A549 (cell line): ENCODE measurements at regions not wholly inside any gene's neighbourhood (a gene's known extent, or its start where the extent isn't known, plus 50 kb on each side); places are given as distances from the start of the nearest gene placed in this dataset.

Experiments
- ATAC-seq, 2 experiments: fragments of 200-7000 bp in 1 of 2; fragments of >200 bp in 1 of 2; cut with Nextera tagmentation in 1 of 2; cut with Tn5 transposase in 1 of 2; 3 replicates each; pipeline versions ENCODE4 v1.8.0 to v1.9.1; 2018 to 2020; ENCODE audit warnings: mild to moderate bottlenecking in 1 of 2, moderate library complexity in 1 of 2
- CTCF ChIA-PET: fragments of 300-600 bp; sonication (Branson Sonifier 250); formaldehyde crosslinking; extraction: SDS; loops from one replicate; lab custom pipeline; 2021; ENCODE audit warnings: antibody characterized with exemption, inconsistent platforms; lab: Yijun Ruan, JAX
- POLR2A ChIA-PET: fragments of 350-600 bp; formaldehyde crosslinking; extraction: SDS; loops from one replicate; lab custom pipeline; 2021; ENCODE audit warnings: antibody characterized with exemption, inconsistent platforms; lab: Yijun Ruan, JAX
- DNase-seq, 2 experiments: peaks; one replicate each; pipeline versions ENCODE4 v3.0.0 to v3.0.0-alpha.2; 2011 to 2016; ENCODE audit warnings: low read depth in 1 of 2, low spot score in 1 of 2
- FAIRE-seq: peaks from 2 replicates; lab custom pipeline; 2011; peaks lifted over from hg19 to GRCh38; lab: Jason Lieb, UNC
- H3K27ac ChIP-seq, 2 experiments: fragments of >200 bp; sonication (Bioruptor Twin); formaldehyde crosslinking; 3 replicates each; pipeline ENCODE4 v1.5.1; 2016 to 2017
- H3K4me1 ChIP-seq: fragments of >200 bp; sonication (Bioruptor Twin); formaldehyde crosslinking; 3 replicates; pipeline ENCODE4 v1.6.1; 2016
- H3K4me2 ChIP-seq: fragments of >200 bp; sonication (Bioruptor Twin); formaldehyde crosslinking; 3 replicates; pipeline ENCODE4 v1.6.1; 2016
- H3K4me3 ChIP-seq: fragments of >200 bp; sonication (Bioruptor Twin); formaldehyde crosslinking; 3 replicates; pipeline ENCODE4 v1.5.1; 2016
- H3K9me3 ChIP-seq: fragments of >200 bp; sonication (Bioruptor Twin); formaldehyde crosslinking; 3 replicates; pipeline ENCODE4 v1.6.1; 2016
- ATOH8 ChIP-seq: fragments of 250-450 bp; sonication (Bioruptor Pico); IDR thresholded peaks from 2 replicates; pipeline ENCODE4 v1.5.0; 2020; ENCODE audit warnings: low read depth, mild to moderate bottlenecking, moderate library complexity
- BHLHE40 ChIP-seq: IDR thresholded peaks from 2 replicates; pipeline ENCODE4 v1.6.1; 2012; ENCODE audit warnings: low read depth, low read length, inconsistent platforms
- CBX2 ChIP-seq: fragments of 200-600 bp; sonication (generic); IDR thresholded peaks from 2 replicates; pipeline ENCODE4 v1.6.1; 2016; ENCODE audit warnings: low read depth, mild to moderate bottlenecking, borderline replicate concordance
- CHD2 ChIP-seq: fragments of 150-350 bp; IDR thresholded peaks from 2 replicates; pipeline ENCODE4 v1.6.1; 2014; ENCODE audit warnings: low read length; ENCODE audit not compliant: partially characterized antibody
- E2F6 ChIP-seq: IDR thresholded peaks from 2 replicates; pipeline ENCODE4 v1.6.1; 2012; ENCODE audit warnings: low read depth, borderline replicate concordance
- EHF ChIP-seq: fragments of 250-450 bp; sonication (Bioruptor Pico); IDR thresholded peaks from 2 replicates; pipeline ENCODE4 v1.5.0; 2020; ENCODE audit warnings: mild to moderate bottlenecking
- FOSB ChIP-seq: fragments of 250-450 bp; sonication (Bioruptor Pico); IDR thresholded peaks from 2 replicates; pipeline ENCODE4 v1.5.0; 2020; ENCODE audit warnings: mild to moderate bottlenecking, moderate library complexity
- FOSL2 ChIP-seq, 2 experiments: fragments of 450-650 bp in 1 of 2; fragments of >200 bp in 1 of 2; sonication (Bioruptor Twin) in 1 of 2; formaldehyde crosslinking; IDR thresholded peaks; 2 replicates each; pipeline versions ENCODE4 v1.5.0 to v1.6.1; 2016 to 2020; ENCODE audit warnings: mild to moderate bottlenecking in 1 of 2, moderate library complexity in 1 of 2
- GATA3 ChIP-seq: IDR thresholded peaks from 2 replicates; pipeline ENCODE4 v1.6.1; 2012; ENCODE audit warnings: borderline replicate concordance
- HDAC2 ChIP-seq: fragments of 200-600 bp; sonication (generic); IDR thresholded peaks from 2 replicates; pipeline ENCODE4 v1.6.1; 2016
- HEYL ChIP-seq: fragments of 250-450 bp; sonication (Bioruptor Pico); IDR thresholded peaks from 2 replicates; pipeline ENCODE4 v1.8.0; 2021; ENCODE audit warnings: mild to moderate bottlenecking, moderate library complexity
- HMGXB4 ChIP-seq: fragments of 250-450 bp; sonication (Bioruptor Pico); IDR thresholded peaks from 2 replicates; pipeline ENCODE4 v1.5.0; 2021; ENCODE audit warnings: mild to moderate bottlenecking, moderate library complexity, borderline replicate concordance
- HOXA7 ChIP-seq: fragments of 250-450 bp; sonication (Bioruptor Pico); IDR thresholded peaks from 2 replicates; pipeline ENCODE4 v1.5.0; 2020; ENCODE audit warnings: mild to moderate bottlenecking, moderate library complexity
- HOXB13 ChIP-seq: fragments of 250-450 bp; sonication (Bioruptor Pico); IDR thresholded peaks from 2 replicates; pipeline ENCODE4 v1.5.0; 2020; ENCODE audit warnings: low read depth, mild to moderate bottlenecking, moderate library complexity
- JUNB ChIP-seq: fragments of >200 bp; sonication (Bioruptor Twin); formaldehyde crosslinking; IDR thresholded peaks from 2 replicates; pipeline ENCODE4 v1.6.1; 2016
- MAFK ChIP-seq: fragments of 450-650 bp; IDR thresholded peaks from 2 replicates; pipeline ENCODE4 v1.6.1; 2014; ENCODE audit not compliant: partially characterized antibody
- MYC ChIP-seq: IDR thresholded peaks from 2 replicates; pipeline ENCODE4 v1.6.1; 2012; ENCODE audit warnings: mild to moderate bottlenecking, inconsistent platforms, low read length, improper control_type of control experiment, borderline replicate concordance
- NFE2L2 ChIP-seq: fragments of 150-350 bp; conservative IDR thresholded peaks from 2 replicates; pipeline ENCODE4 v1.6.1; 2014; ENCODE audit warnings: low read length
- NPAS2 ChIP-seq: fragments of 250-450 bp; sonication (Bioruptor Pico); IDR thresholded peaks from 2 replicates; pipeline ENCODE4 v1.8.0; 2022; ENCODE audit warnings: mild to moderate bottlenecking, moderate library complexity, borderline replicate concordance
- NR3C1 ChIP-seq: fragments of >200 bp; sonication (Bioruptor Twin); formaldehyde crosslinking; IDR thresholded peaks from 3 replicates; pipeline ENCODE4 v1.6.1; 2017
- PBX3 ChIP-seq: IDR thresholded peaks from 2 replicates; pipeline ENCODE4 v1.6.1; 2012
- PHF8 ChIP-seq: fragments of 200-600 bp; sonication (generic); IDR thresholded peaks from 2 replicates; pipeline ENCODE4 v1.6.1; 2016; ENCODE audit warnings: low read depth, mild to moderate bottlenecking, antibody characterized with exemption, moderate library complexity, borderline replicate concordance
- POLR2AphosphoS2 ChIP-seq: conservative IDR thresholded peaks from 2 replicates; pipeline ENCODE4 v1.6.1; 2012; ENCODE audit warnings: low read length, improper control_type of control experiment, inconsistent platforms
- RFX5 ChIP-seq: fragments of 450-650 bp; IDR thresholded peaks from 2 replicates; pipeline ENCODE4 v1.7.1; 2014; ENCODE audit warnings: antibody characterized with exemption, mild to moderate bottlenecking, moderate library complexity
- SREBF2 ChIP-seq: fragments of 450-650 bp; IDR thresholded peaks from 2 replicates; pipeline ENCODE4 v1.6.1; 2014; ENCODE audit warnings: mild to moderate bottlenecking, moderate library complexity
- USF2 ChIP-seq: fragments of 450-650 bp; IDR thresholded peaks from 2 replicates; pipeline ENCODE4 v1.6.1; 2014; ENCODE audit warnings: antibody characterized with exemption
- ZSCAN20 ChIP-seq: fragments of 250-450 bp; sonication (Bioruptor Pico); IDR thresholded peaks from 2 replicates; pipeline ENCODE4 v1.8.0; 2022; ENCODE audit warnings: mild to moderate bottlenecking, moderate library complexity
- WGBS: methylation state at CpG from one replicate; pipeline ENCODE4 v1.1.6; 2017; ENCODE audit errors: missing lambda C conversion rate; 5-methylcytosine and 5-hydroxymethylcytosine counted together

- Histone ChIP-seq H3K9me3 (no peaks in the 10 kb centered on the region), H3K4me3 (no peak overlapping the region), H3K4me1 (no peaks in the 10 kb centered on the region), H3K27ac (no peak overlapping the region), H3K4me2 (no peak overlapping the region)
- WGBS = 23% methylated on average over 3 of the region's 3 CpGs
- no peak for FAIRE-seq
- ATAC-seq = no peak
- TF ChIP-seq CHD2 (no peak), HOXA7 (CRISPR knock-in tag) (no peak), E2F6 (no peak), EHF (CRISPR knock-in tag) (no peak), NR3C1 (no peak), GATA3 (no peak), POLR2AphosphoS2 (no peak), ATOH8 (no peak)
- ChIA-PET CTCF (no interaction called here), POLR2A (no interaction called here)
- DNase-seq = no peak
Observed at GRCh38 chr3:193145248-193145647, 95.8 kb upstream of the PLAAT1 start.

GRCh38 chr3:193148688-193149473 is 92.1 kb upstream of the PLAAT1 start:
- 23% methylated on average over 5 of the region's 5 CpGs for WGBS
- TF ChIP-seq PBX3 = no peak
- no peak for TF ChIP-seq SREBF2
- TF ChIP-seq MYC = no peak
- Histone ChIP-seq H3K4me1 (no peaks in the 10 kb centered on the region), H3K27ac (no peak overlapping the region), H3K9me3 (no peaks in the 10 kb centered on the region), H3K4me3 (no peak overlapping the region), H3K4me2 (no peak overlapping the region)
- ChIA-PET POLR2A (no interaction called here), CTCF (no interaction called here)
- DNase-seq = no peak
- no peak for FAIRE-seq
- ATAC-seq = no peak

GRCh38 chr3:193149998-193150397 is 91.0 kb upstream of the PLAAT1 start:
- H3K27ac ChIP-seq = no peak overlapping the region
- ChIA-PET CTCF (no interaction called here), POLR2A (no interaction called here)
- no peak overlapping the region for H3K4me2 ChIP-seq
- ATAC-seq (no peak), FAIRE-seq (no peak), DNase-seq (no peak)
- no peaks in the 10 kb centered on the region for H3K9me3 ChIP-seq
- WGBS = 2% methylated on average over 2 of the region's 2 CpGs
- no peak overlapping the region for H3K4me3 ChIP-seq
- no peak for TF ChIP-seq HMGXB4 (CRISPR knock-in tag)
- TF ChIP-seq HDAC2 = no peak
- TF ChIP-seq FOSL2 (IDR thresholded peaks at IDR 0.05) = no peak
- TF ChIP-seq FOSL2 (CRISPR knock-in tag; IDR thresholded peaks at IDR 0.05) = no peak
- TF ChIP-seq HEYL (CRISPR knock-in tag) = no peak
- no peak for TF ChIP-seq HOXB13 (CRISPR knock-in tag)
- no peak for TF ChIP-seq NPAS2 (CRISPR knock-in tag)
- TF ChIP-seq CBX2 = no peak
- no peak for TF ChIP-seq NFE2L2
- TF ChIP-seq FOSB = no peak
- TF ChIP-seq EHF (CRISPR knock-in tag) = no peak
- no peak for TF ChIP-seq BHLHE40
- no peak for TF ChIP-seq HOXA7 (CRISPR knock-in tag)
- TF ChIP-seq USF2 = no peak
- no peak for TF ChIP-seq JUNB
- no peak for TF ChIP-seq GATA3
- TF ChIP-seq PHF8 = no peak
- TF ChIP-seq RFX5 = no peak
- TF ChIP-seq PBX3 = no peak
- no peak for TF ChIP-seq MAFK
- TF ChIP-seq ZSCAN20 (CRISPR knock-in tag) = no peak
- H3K4me1 ChIP-seq = no peaks in the 10 kb centered on the region
